GM21717 (cell line): ENCODE measurements at regions not wholly inside any gene's neighbourhood (a gene's known extent, or its start where the extent isn't known, plus 50 kb on each side); places are given as distances from the start of the nearest gene placed in this dataset.
"Not testable (repeated sequence)": the region's sequence is repeated elsewhere in the genome, so short reads cannot be mapped to it uniquely, and the experiment has no call there.

Experiments used
- ATAC-seq: cut with Tn5 transposase; IDR thresholded peaks from one replicate; pipeline ENCODE4 v1.9.1; 2021; ENCODE audit warnings: mild to moderate bottlenecking, moderate library complexity; ENCODE audit not compliant: unreplicated experiment

GRCh38 chr13:52324831-52325230, 81.1 kb downstream of the THSD1 start:
- ATAC-seq, result not testable (repeated sequence)

GRCh38 chr13:52319876-52320275, 86.1 kb downstream of the THSD1 start:
- ATAC-seq, result no peak

- ATAC-seq, result not testable (repeated sequence)
Observed at GRCh38 chr13:52309833-52310232, 96.1 kb downstream of the THSD1 start.

GRCh38 chr13:52306336-52306735, 99.6 kb downstream of the THSD1 start:
- not testable (repeated sequence) for ATAC-seq

GRCh38 chr13:52303098-52303497, 102.9 kb downstream of the THSD1 start:
- ATAC-seq, result not testable (repeated sequence)

GRCh38 chr13:52302688-52303087, 103.3 kb downstream of the THSD1 start:
- not testable (repeated sequence) for ATAC-seq

- not testable (repeated sequence) for ATAC-seq
Observed at GRCh38 chr13:52301810-52302400, 104.1 kb downstream of the THSD1 start.

GRCh38 chr13:52298079-52298661, 107.8 kb downstream of the THSD1 start:
- ATAC-seq, result not testable (repeated sequence)

- ATAC-seq, result not testable (repeated sequence)
Observed at GRCh38 chr13:52288891-52289290, 117.1 kb downstream of the THSD1 start.

- not testable (repeated sequence) for ATAC-seq
Observed at GRCh38 chr13:52281387-52281786, 122.0 kb upstream of the NEK3 start.

GRCh38 chr13:52279408-52279807, 120.0 kb upstream of the NEK3 start:
- ATAC-seq, result not testable (repeated sequence)

GRCh38 chr13:52254299-52254698, 94.9 kb upstream of the NEK3 start:
- ATAC-seq, result not testable (repeated sequence)

GRCh38 chr13:52240752-52241151, 81.4 kb upstream of the NEK3 start:
- ATAC-seq, result peak; percentile 84

GRCh38 chr13:52235900-52236595, 76.7 kb upstream of the NEK3 start:
- ATAC-seq, result peak; percentile 69

- not testable (repeated sequence) for ATAC-seq
Observed at GRCh38 chr13:52234928-52235327, 75.5 kb upstream of the NEK3 start.

- not testable (repeated sequence) for ATAC-seq
Observed at GRCh38 chr13:52223063-52223462, 63.7 kb upstream of the NEK3 start.

GRCh38 chr13:52213920-52214319, 54.5 kb upstream of the NEK3 start:
- ATAC-seq, result not testable (repeated sequence)

GRCh38 chr13:52212886-52213285, 53.5 kb upstream of the NEK3 start:
- ATAC-seq, result not testable (repeated sequence)

GRCh38 chr13:52211416-52211776, 52.0 kb upstream of the NEK3 start:
- ATAC-seq, result not testable (repeated sequence)

- ATAC-seq, result not testable (repeated sequence)
Observed at GRCh38 chr13:52210564-52211415, 51.4 kb upstream of the NEK3 start.
